HUES48 (cell line): ENCODE measurements at regions not wholly inside any gene's neighbourhood (a gene's known extent, or its start where the extent isn't known, plus 50 kb on each side); places are given as distances from the start of the nearest gene placed in this dataset.

Source experiments
- H3K27ac ChIP-seq: one replicate; pipeline ENCODE4 v1.7.0; 2013; ENCODE audit warnings: low read depth, low read length, inconsistent platforms
- H3K27me3 ChIP-seq: 2 replicates; pipeline ENCODE4 v1.6.1; 2013; ENCODE audit warnings: mild to moderate bottlenecking, low read length; ENCODE audit not compliant: control insufficient read depth, insufficient read depth
- H3K36me3 ChIP-seq: 2 replicates; pipeline ENCODE4 v1.6.1; 2013; ENCODE audit warnings: low read length; ENCODE audit not compliant: control insufficient read depth, insufficient read depth
- H3K4me1 ChIP-seq: 2 replicates; pipeline ENCODE4 v1.6.1; 2013; ENCODE audit warnings: mild to moderate bottlenecking, low read length; ENCODE audit not compliant: control insufficient read depth, insufficient read depth
- H3K4me3 ChIP-seq: 2 replicates; pipeline ENCODE4 v1.5.1; 2013; ENCODE audit warnings: mild to moderate bottlenecking, low read depth, low read length
- H3K9ac ChIP-seq: 2 replicates; pipeline ENCODE4 v1.6.1; 2013; ENCODE audit warnings: mild to moderate bottlenecking, low read depth, low read length, moderate library complexity
- H3K9me3 ChIP-seq: 2 replicates; pipeline ENCODE4 v1.6.1; 2013; ENCODE audit warnings: low read length; ENCODE audit not compliant: control insufficient read depth, insufficient read depth

- H3K27ac ChIP-seq: no peak overlapping the region
- no peaks in the 10 kb centered on the region for H3K27me3 ChIP-seq
- no peaks in the 10 kb centered on the region for H3K36me3 ChIP-seq
- H3K9me3 ChIP-seq: no peaks in the 10 kb centered on the region
- no peaks in the 10 kb centered on the region for H3K4me1 ChIP-seq
- no peak overlapping the region for H3K9ac ChIP-seq
- H3K4me3 ChIP-seq: no peak overlapping the region
Observed at GRCh38 chr2:33958591-33958990, 359.5 kb upstream of the FAM98A start.

DNA sequence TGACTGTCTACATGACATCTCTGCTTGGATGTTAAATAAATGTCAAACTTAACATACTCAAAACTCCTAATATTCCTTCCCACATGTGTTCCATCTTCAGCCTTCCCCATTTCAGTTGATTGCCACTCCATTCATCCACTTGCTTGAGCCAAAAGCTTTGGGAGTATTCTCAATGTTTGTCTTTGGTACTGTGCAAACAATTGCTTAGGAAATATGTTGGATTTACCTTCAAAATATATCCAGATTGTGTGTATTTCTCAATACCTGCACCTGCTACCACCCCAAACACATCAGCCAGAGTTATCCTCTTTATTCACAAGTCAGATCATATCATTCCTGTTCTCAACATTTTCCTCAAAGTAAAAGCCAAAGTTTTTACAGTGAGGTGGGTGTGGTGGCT is 350.3 kb upstream of the FAM98A start:
- no peak overlapping the region for H3K4me3 ChIP-seq
- H3K4me1 ChIP-seq: no peaks in the 10 kb centered on the region
- no peaks in the 10 kb centered on the region for H3K27me3 ChIP-seq
- no peak overlapping the region for H3K27ac ChIP-seq
- H3K9ac ChIP-seq: no peak overlapping the region
- H3K9me3 ChIP-seq: 0 out of 2 replicates have a peak, but pooled peaks cover 6% of the 10 kb centered on the region
- H3K36me3 ChIP-seq: no peaks in the 10 kb centered on the region

GRCh38 chr2:33946193-33946592 is 347.1 kb upstream of the FAM98A start:
- Histone ChIP-seq H3K27ac (no peak overlapping the region), H3K36me3 (no peaks in the 10 kb centered on the region), H3K4me3 (no peak overlapping the region), H3K4me1 (no peaks in the 10 kb centered on the region), H3K27me3 (no peaks in the 10 kb centered on the region), H3K9me3 (0 out of 2 replicates have a peak, but pooled peaks cover 3% of the 10 kb centered on the region), H3K9ac (no peak overlapping the region)

- Histone ChIP-seq H3K27ac (no peak overlapping the region), H3K9me3 (no peaks in the 10 kb centered on the region), H3K9ac (no peak overlapping the region)
Observed at GRCh38 chr2:33933203-33933602, 334.1 kb upstream of the FAM98A start.

DNA sequence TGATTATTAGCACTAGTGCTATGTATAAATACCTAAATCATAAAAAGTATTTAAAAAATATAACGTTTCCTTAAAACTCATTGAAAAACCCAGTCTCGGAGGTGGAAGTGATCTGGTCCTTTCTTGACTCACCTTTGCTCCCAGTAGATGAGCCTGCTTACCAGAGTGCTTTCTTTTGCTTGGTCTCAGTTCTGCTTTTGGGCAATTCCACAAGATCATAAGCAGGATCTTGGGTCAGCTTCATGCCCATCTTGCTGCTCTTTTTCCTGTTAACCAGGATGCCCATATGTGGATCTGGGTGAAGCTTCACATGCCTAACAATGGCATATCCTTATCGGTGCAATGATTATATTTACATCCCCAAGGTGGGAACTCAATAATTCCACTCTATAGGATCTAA is 332.1 kb upstream of the FAM98A start:
- Histone ChIP-seq H3K4me1 (no peaks in the 10 kb centered on the region), H3K27ac (no peak overlapping the region), H3K4me3 (no peak overlapping the region), H3K36me3 (no peaks in the 10 kb centered on the region), H3K27me3 (no peaks in the 10 kb centered on the region), H3K9me3 (no peaks in the 10 kb centered on the region), H3K9ac (no peak overlapping the region)

More at GRCh38 chr2:33933203-33933602, 334.1 kb upstream of the FAM98A start:
- H3K27me3 ChIP-seq: no peaks in the 10 kb centered on the region
- no peaks in the 10 kb centered on the region for H3K4me1 ChIP-seq
- H3K36me3 ChIP-seq: no peaks in the 10 kb centered on the region
- H3K4me3 ChIP-seq: no peak overlapping the region

GRCh38 chr2:33929467-33929866 is 330.4 kb upstream of the FAM98A start:
- no peak overlapping the region for H3K27ac ChIP-seq
- no peaks in the 10 kb centered on the region for H3K27me3 ChIP-seq
- H3K9me3 ChIP-seq: no peaks in the 10 kb centered on the region
- H3K4me3 ChIP-seq: no peak overlapping the region
- H3K4me1 ChIP-seq: no peaks in the 10 kb centered on the region
- no peak overlapping the region for H3K9ac ChIP-seq
- H3K36me3 ChIP-seq: no peaks in the 10 kb centered on the region

GRCh38 chr2:33927756-33928155 is 328.7 kb upstream of the FAM98A start:
- no peak overlapping the region for H3K4me3 ChIP-seq
- no peaks in the 10 kb centered on the region for H3K4me1 ChIP-seq
- H3K9ac ChIP-seq: no peak overlapping the region
- H3K36me3 ChIP-seq: no peaks in the 10 kb centered on the region
- H3K9me3 ChIP-seq: no peaks in the 10 kb centered on the region
- H3K27ac ChIP-seq: no peak overlapping the region
- no peaks in the 10 kb centered on the region for H3K27me3 ChIP-seq

DNA sequence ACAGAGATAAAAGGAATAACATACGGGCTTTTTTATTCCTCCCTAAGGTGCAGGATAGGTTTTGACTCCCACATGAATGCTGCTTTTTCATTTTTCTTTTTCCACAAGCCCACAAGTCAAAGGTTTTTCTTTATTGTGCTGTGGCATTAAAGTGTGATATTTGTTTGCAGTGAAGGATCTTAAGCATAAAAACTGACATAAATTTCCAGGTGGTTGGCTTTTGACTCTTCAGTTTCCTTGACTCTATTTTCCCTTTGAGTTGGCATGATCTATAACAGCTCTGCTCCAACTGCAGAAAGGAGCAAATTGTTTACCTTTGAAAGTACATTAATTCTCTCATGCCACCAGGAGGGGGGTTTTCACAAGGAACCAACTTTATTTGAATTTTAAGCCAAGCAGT is 326.2 kb upstream of the FAM98A start:
- Histone ChIP-seq H3K4me3 (no peak overlapping the region), H3K9me3 (no peaks in the 10 kb centered on the region), H3K27ac (no peak overlapping the region), H3K4me1 (no peaks in the 10 kb centered on the region), H3K9ac (no peak overlapping the region), H3K36me3 (no peaks in the 10 kb centered on the region), H3K27me3 (no peaks in the 10 kb centered on the region)

GRCh38 chr2:33924586-33925169 is 325.6 kb upstream of the FAM98A start:
- no peak overlapping the region for H3K4me3 ChIP-seq
- H3K27me3 ChIP-seq: no peaks in the 10 kb centered on the region
- H3K9ac ChIP-seq: no peak overlapping the region
- no peaks in the 10 kb centered on the region for H3K36me3 ChIP-seq
- peaks cover 3% of the 10 kb centered on the region; the same call in 1 of the 2 replicates for H3K9me3 ChIP-seq
- H3K4me1 ChIP-seq: no peaks in the 10 kb centered on the region
- H3K27ac ChIP-seq: no peak overlapping the region

DNA sequence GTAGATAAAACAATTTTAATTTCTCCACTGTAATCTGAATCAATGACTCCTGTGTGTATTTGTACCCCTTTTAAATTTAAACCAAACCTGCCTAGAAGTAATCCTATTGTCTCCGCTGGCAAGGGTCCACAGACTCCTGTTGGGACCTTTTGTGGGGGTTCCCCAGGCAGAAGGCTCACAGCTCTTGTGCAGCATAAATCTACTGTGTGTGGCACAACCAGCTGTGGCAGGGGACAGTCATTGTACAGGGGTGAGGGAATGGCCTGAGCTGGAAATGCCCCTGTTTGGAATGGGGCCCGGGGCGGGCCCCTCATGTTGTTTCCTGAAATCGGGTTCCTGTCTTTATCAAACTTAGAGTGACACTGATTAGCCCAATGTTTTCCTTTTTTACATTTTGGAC is 318.2 kb upstream of the FAM98A start:
- Histone ChIP-seq H3K9ac (no peak overlapping the region), H3K9me3 (peaks cover 18% of the 10 kb centered on the region), H3K4me3 (no peak overlapping the region), H3K4me1 (no peaks in the 10 kb centered on the region), H3K27me3 (no peaks in the 10 kb centered on the region), H3K36me3 (no peaks in the 10 kb centered on the region), H3K27ac (no peak overlapping the region)

- H3K4me3 ChIP-seq: no peak overlapping the region
- H3K9ac ChIP-seq: no peak overlapping the region
- no peaks in the 10 kb centered on the region for H3K36me3 ChIP-seq
- no peaks in the 10 kb centered on the region for H3K27me3 ChIP-seq
- no peak overlapping the region for H3K27ac ChIP-seq
- no peaks in the 10 kb centered on the region for H3K4me1 ChIP-seq
- peaks cover 14% of the 10 kb centered on the region for H3K9me3 ChIP-seq
Observed at GRCh38 chr2:33913071-33913616, 314.0 kb upstream of the FAM98A start.
